HG03469 (cell line): ENCODE measurements at regions not wholly inside any gene's neighbourhood (a gene's known extent, or its start where the extent isn't known, plus 50 kb on each side); places are given as distances from the start of the nearest gene placed in this dataset.
"Not testable (repeated sequence)": the region's sequence is repeated elsewhere in the genome, so short reads cannot be mapped to it uniquely, and the experiment has no call there.

ENCODE experiments used
- ATAC-seq: cut with Tn5 transposase; IDR thresholded peaks from one replicate; pipeline ENCODE4 v1.9.1; 2021; ENCODE audit warnings: mild to moderate bottlenecking, moderate library complexity, moderate number of reproducible peaks; ENCODE audit not compliant: unreplicated experiment

GRCh38 chr2:220569112-220569897, 941.9 kb downstream of the SLC4A3 start:
- no peak for ATAC-seq

- no peak for ATAC-seq
Observed at GRCh38 chr2:220572385-220572784, 945.0 kb downstream of the SLC4A3 start.

GRCh38 chr2:220574038-220574437, 946.6 kb downstream of the SLC4A3 start:
- ATAC-seq, result no peak

- ATAC-seq, result no peak
Observed at GRCh38 chr2:220575963-220576362, 948.5 kb downstream of the SLC4A3 start.

- no peak for ATAC-seq
Observed at GRCh38 chr2:220579452-220579851, 952.0 kb downstream of the SLC4A3 start.

- no peak for ATAC-seq
Observed at GRCh38 chr2:220580113-220580512, 952.7 kb downstream of the SLC4A3 start.

GRCh38 chr2:220583725-220584124, 956.3 kb downstream of the SLC4A3 start:
- no peak for ATAC-seq

GRCh38 chr2:220585241-220585640, 957.8 kb downstream of the SLC4A3 start:
- ATAC-seq, result no peak

- no peak for ATAC-seq
Observed at GRCh38 chr2:220586980-220587530, 959.6 kb downstream of the SLC4A3 start.

GRCh38 chr2:220588148-220588547, 960.7 kb downstream of the SLC4A3 start:
- ATAC-seq, result no peak

GRCh38 chr2:220590476-220590875, 963.0 kb downstream of the SLC4A3 start:
- ATAC-seq, result no peak

- no peak for ATAC-seq
Observed at GRCh38 chr2:220593526-220593925, 966.1 kb downstream of the SLC4A3 start.

- no peak for ATAC-seq
Observed at GRCh38 chr2:220601674-220602073, 970.4 kb downstream of the EPHA4 start.

- not testable (repeated sequence) for ATAC-seq
Observed at GRCh38 chr2:220613004-220613403, 959.1 kb downstream of the EPHA4 start.

- ATAC-seq, result no peak
Observed at GRCh38 chr2:220614064-220614463, 958.0 kb downstream of the EPHA4 start.

GRCh38 chr2:220619525-220620220, 952.4 kb downstream of the EPHA4 start:
- ATAC-seq, result no peak

GRCh38 chr2:220626603-220627002, 945.5 kb downstream of the EPHA4 start:
- no peak for ATAC-seq

- ATAC-seq, result no peak
Observed at GRCh38 chr2:220628252-220628651, 943.9 kb downstream of the EPHA4 start.

- ATAC-seq, result no peak
Observed at GRCh38 chr2:220641137-220641536, 931.0 kb downstream of the EPHA4 start.

GRCh38 chr2:220646424-220646823, 925.7 kb downstream of the EPHA4 start:
- ATAC-seq, result peak; percentile 78

GRCh38 chr2:220648628-220649027, 923.5 kb downstream of the EPHA4 start:
- no peak for ATAC-seq

GRCh38 chr2:220653776-220654175, 918.3 kb downstream of the EPHA4 start:
- no peak for ATAC-seq
